ENCODE measurements at regions not wholly inside any gene's neighbourhood (a gene's known extent, or its start where the extent isn't known, plus 50 kb on each side); places are given as distances from the start of the nearest gene placed in this dataset.
"Not testable (repeated sequence)": the region's sequence is repeated elsewhere in the genome, so short reads cannot be mapped to it uniquely, and the experiment has no call there.

- no peak for DNase-seq
- no peak for ATAC-seq
- intact Hi-C loops (cut with DNase I, micrococcal nuclease) = no loop called here
Observed at GRCh38 chr3:198096015-198096414, 136.0 kb downstream of the LMLN start.

GRCh38 chr3:198097048-198097447 is 137.0 kb downstream of the LMLN start:
- no peak for DNase-seq
- ATAC-seq = no peak
- intact Hi-C loops (cut with DNase I, micrococcal nuclease) = no loop called here

GRCh38 chr3:198098661-198099081 is 138.7 kb downstream of the LMLN start:
- intact Hi-C loops (cut with DNase I, micrococcal nuclease); ATAC-seq; DNase-seq: not testable (repeated sequence)

- intact Hi-C loops (cut with DNase I, micrococcal nuclease); ATAC-seq: not testable (repeated sequence)
Observed at GRCh38 chr3:198103070-198103469, 143.1 kb downstream of the LMLN start.

GRCh38 chr3:198106265-198106664 is 146.2 kb downstream of the LMLN start:
- intact Hi-C loops (cut with DNase I, micrococcal nuclease) = no loop called here
- ATAC-seq = no peak
- DNase-seq = no peak

More at GRCh38 chr3:198103070-198103469, 143.1 kb downstream of the LMLN start:
- DNase-seq = not testable (repeated sequence)

- intact Hi-C loops (cut with DNase I, micrococcal nuclease) = no loop called here
- ATAC-seq (no peak), DNase-seq (no peak)
Observed at GRCh38 chr3:198107840-198108734, 148.1 kb downstream of the LMLN start.

GRCh38 chr3:198109883-198110282 is 149.9 kb downstream of the LMLN start:
- intact Hi-C loops (cut with DNase I, micrococcal nuclease) = no loop called here
- DNase-seq (no peak), ATAC-seq (no peak)

GRCh38 chr3:198112031-198112430 is 152.0 kb downstream of the LMLN start:
- ATAC-seq = no peak
- no peak for DNase-seq
- intact Hi-C loops (cut with DNase I, micrococcal nuclease) = no loop called here

- ATAC-seq (peak; percentile 23), DNase-seq (peak in 1 of 2 donors; percentile 13)
- intact Hi-C loops (cut with DNase I, micrococcal nuclease) = no loop called here
Observed at GRCh38 chr3:198113206-198114053, 153.4 kb downstream of the LMLN start.

GRCh38 chr3:198114516-198114915 is 154.5 kb downstream of the LMLN start:
- DNase-seq; ATAC-seq; intact Hi-C loops (cut with DNase I, micrococcal nuclease): not testable (repeated sequence)

GRCh38 chr3:198122184-198122583 is 162.2 kb downstream of the LMLN start:
- intact Hi-C loops (cut with DNase I, micrococcal nuclease); DNase-seq; ATAC-seq: not testable (repeated sequence)

- intact Hi-C loops (cut with DNase I, micrococcal nuclease); DNase-seq; ATAC-seq: not testable (repeated sequence)
Observed at GRCh38 chr3:198137038-198137835, 177.2 kb downstream of the LMLN start.

- DNase-seq; ATAC-seq; intact Hi-C loops (cut with DNase I, micrococcal nuclease): not testable (repeated sequence)
Observed at GRCh38 chr3:198138205-198138604, 178.2 kb downstream of the LMLN start.

- ATAC-seq; intact Hi-C loops (cut with DNase I, micrococcal nuclease); DNase-seq: not testable (repeated sequence)
Observed at GRCh38 chr3:198139037-198139436, 179.0 kb downstream of the LMLN start.

GRCh38 chr3:198139513-198140167 is 179.6 kb downstream of the LMLN start:
- DNase-seq; intact Hi-C loops (cut with DNase I, micrococcal nuclease); ATAC-seq: not testable (repeated sequence)

GRCh38 chr3:198143300-198144137 is 183.5 kb downstream of the LMLN start:
- ATAC-seq; DNase-seq; intact Hi-C loops (cut with DNase I, micrococcal nuclease): not testable (repeated sequence)

- intact Hi-C loops (cut with DNase I, micrococcal nuclease); ATAC-seq: not testable (repeated sequence)
- DNase-seq = peak; percentile 21 to 72
Observed at GRCh38 chr3:198145231-198145784, 185.3 kb downstream of the LMLN start.

All from left colon (tissue), 2 donors.